IMR-90 (cell line): ENCODE measurements at regions not wholly inside any gene's neighbourhood (a gene's known extent, or its start where the extent isn't known, plus 50 kb on each side); places are given as distances from the start of the nearest gene placed in this dataset.

ENCODE experiments used
- ATAC-seq: fragments of 200-7000 bp; cut with Tn5 transposase; 2 replicates; pipeline ENCODE4 v1.9.1; 2020; ENCODE audit warnings: low read depth, mild to moderate bottlenecking, moderate library complexity
- BruUV-seq: library from RNA; stranded (reverse); fragments of 400-500 nt; replicated peaks from 2 replicates; lab custom pipeline; 2021; lab: Mats Ljungman, UMichigan
- CTCF ChIA-PET: fragments of 300-600 bp; formaldehyde crosslinking; extraction: SDS; loops from one replicate; lab custom pipeline; 2021; ENCODE audit warnings: antibody characterized with exemption; lab: Yijun Ruan, JAX
- POLR2A ChIA-PET: fragments of 300-600 bp; sonication (Branson Sonifier 250); formaldehyde crosslinking; loops from one replicate; lab custom pipeline; 2022; ENCODE audit warnings: antibody characterized with exemption; ENCODE audit not compliant: unreplicated experiment; lab: Charles Lee
- DNase-seq: peaks from one replicate; pipeline ENCODE4 v3.0.0; 2013
- H2AFZ ChIP-seq: replicated peaks from 2 replicates; pipeline ENCODE3; 2013; ENCODE audit warnings: low read length, mild to moderate bottlenecking; ENCODE audit not compliant: poor library complexity
- H2AK5ac ChIP-seq: 2 replicates; pipeline ENCODE4 v1.6.1; 2013; ENCODE audit warnings: low read depth, low read length, inconsistent platforms
- H2AK9ac ChIP-seq: replicated peaks from 2 replicates; pipeline ENCODE3; 2013; ENCODE audit warnings: mild to moderate bottlenecking, low read depth, low read length, moderate library complexity; ENCODE audit not compliant: poor library complexity
- H2BK120ac ChIP-seq: 2 replicates; pipeline ENCODE4 v1.6.1; 2013; ENCODE audit warnings: low read depth, low read length, inconsistent platforms
- H2BK15ac ChIP-seq: 3 replicates; pipeline ENCODE4 v1.6.1; 2013; ENCODE audit warnings: low read depth, low read length, inconsistent platforms
- H2BK20ac ChIP-seq: 2 replicates; pipeline ENCODE4 v1.6.1; 2013; ENCODE audit warnings: low read depth, mild to moderate bottlenecking, inconsistent platforms, low read length, moderate library complexity
- H2BK5ac ChIP-seq: 2 replicates; pipeline ENCODE4 v1.6.1; 2013; ENCODE audit warnings: mild to moderate bottlenecking, low read depth, low read length, inconsistent platforms; ENCODE audit not compliant: poor library complexity, severe bottlenecking
- H3K14ac ChIP-seq: replicated peaks from 2 replicates; pipeline ENCODE4 v1.6.1; 2013; ENCODE audit warnings: low read depth, low read length, inconsistent platforms
- H3K18ac ChIP-seq: 2 replicates; pipeline ENCODE4 v1.6.1; 2013; ENCODE audit warnings: low read depth, low read length, control low read depth
- H3K23ac ChIP-seq: 2 replicates; pipeline ENCODE4 v1.6.1; 2013; ENCODE audit warnings: low read depth, low read length, inconsistent platforms
- H3K27ac ChIP-seq: 2 replicates; pipeline ENCODE4 v1.5.1; 2013; ENCODE audit warnings: mild to moderate bottlenecking, control low read depth, low read length; ENCODE audit not compliant: insufficient read depth
- H3K27me3 ChIP-seq: 2 replicates; pipeline ENCODE4 v1.6.1; 2013; ENCODE audit warnings: low read length; ENCODE audit not compliant: control insufficient read depth, insufficient read depth
- H3K36me3 ChIP-seq: 2 replicates; pipeline ENCODE4 v1.6.1; 2013; ENCODE audit warnings: low read length, mixed read lengths; ENCODE audit not compliant: control insufficient read depth, insufficient read depth
- H3K4ac ChIP-seq: 2 replicates; pipeline ENCODE4 v1.6.1; 2013; ENCODE audit warnings: low read depth, low read length, inconsistent platforms
- H3K4me1 ChIP-seq: 2 replicates; pipeline ENCODE4 v1.6.1; 2013; ENCODE audit warnings: low read length, mixed read lengths; ENCODE audit not compliant: control insufficient read depth, insufficient read depth
- H3K4me2 ChIP-seq: 2 replicates; pipeline ENCODE4 v1.6.1; 2013; ENCODE audit warnings: low read depth, mild to moderate bottlenecking, control low read depth, low read length, moderate library complexity
- H3K4me3 ChIP-seq: 2 replicates; pipeline ENCODE4 v1.5.1; 2013; ENCODE audit warnings: low read depth, mild to moderate bottlenecking, control low read depth, low read length, moderate library complexity; ENCODE audit not compliant: insufficient read depth
- H3K56ac ChIP-seq: 2 replicates; pipeline ENCODE4 v1.6.1; 2013; ENCODE audit warnings: low read length, inconsistent platforms; ENCODE audit not compliant: insufficient read depth; ENCODE audit errors: extremely low read depth
- H3K79me1 ChIP-seq, 2 experiments: 2 replicates each; pipeline ENCODE4 v1.6.1; 2013; ENCODE audit warnings: low read length in 2 of 2, inconsistent platforms in 1 of 2, low read depth in 1 of 2
- H3K9ac ChIP-seq: 2 replicates; pipeline ENCODE4 v1.6.1; 2013; ENCODE audit warnings: low read depth, low read length, control low read depth
- H3K9me1 ChIP-seq: 2 replicates; pipeline ENCODE4 v1.6.1; 2013; ENCODE audit warnings: low read length, inconsistent platforms; ENCODE audit not compliant: insufficient read depth
- H3K9me3 ChIP-seq: 2 replicates; pipeline ENCODE4 v1.6.1; 2013; ENCODE audit warnings: low read length; ENCODE audit not compliant: control insufficient read depth, insufficient read depth
- H4K20me1 ChIP-seq: 2 replicates; pipeline ENCODE4 v1.6.1; 2013; ENCODE audit warnings: low read length, inconsistent platforms; ENCODE audit not compliant: insufficient read depth
- H4K5ac ChIP-seq: 2 replicates; pipeline ENCODE4 v1.6.1; 2013; ENCODE audit warnings: mild to moderate bottlenecking, low read depth, low read length, control low read depth
- H4K8ac ChIP-seq, 2 experiments: 2 replicates each; pipeline ENCODE4 v1.6.1; 2013; ENCODE audit warnings: low read depth in 2 of 2, low read length in 2 of 2, control low read depth in 1 of 2, inconsistent platforms in 1 of 2
- H4K91ac ChIP-seq: 2 replicates; pipeline ENCODE4 v1.6.1; 2013; ENCODE audit warnings: low read depth, low read length, inconsistent platforms; ENCODE audit not compliant: insufficient read depth
- BHLHE40 ChIP-seq: fragments of 150-350 bp; IDR thresholded peaks from 2 replicates; pipeline ENCODE4 v1.6.1; 2016; ENCODE audit warnings: mild to moderate bottlenecking, low read depth, low read length
- CEBPB ChIP-seq: IDR thresholded peaks from 2 replicates; pipeline ENCODE4 v1.6.1; 2012; ENCODE audit warnings: low read depth, low read length, improper control_type of control experiment
- CHD1 ChIP-seq: IDR thresholded peaks from 2 replicates; pipeline ENCODE4 v1.6.1; 2012; ENCODE audit warnings: low read depth, low read length, improper control_type of control experiment
- FOS ChIP-seq: fragments of 150-350 bp; IDR thresholded peaks from 2 replicates; pipeline ENCODE4 v1.6.1; 2016; ENCODE audit warnings: low read depth, low read length
- MAFK ChIP-seq: IDR thresholded peaks from 2 replicates; pipeline ENCODE4 v1.6.1; 2012; ENCODE audit warnings: low read depth, low read length, improper control_type of control experiment
- POLR2A ChIP-seq: IDR thresholded peaks from 2 replicates; pipeline ENCODE4 v1.6.1; 2012; ENCODE audit warnings: mild to moderate bottlenecking, low read depth, low read length
- RAD21 ChIP-seq: IDR thresholded peaks from 2 replicates; pipeline ENCODE4 v1.6.1; 2012; ENCODE audit warnings: low read length, improper control_type of control experiment
- RCOR1 ChIP-seq: IDR thresholded peaks from 2 replicates; pipeline ENCODE4 v1.6.1; 2012; ENCODE audit warnings: mild to moderate bottlenecking, low read length, improper control_type of control experiment; ENCODE audit not compliant: insufficient replicate concordance
- RFX5 ChIP-seq: IDR thresholded peaks from 2 replicates; pipeline ENCODE4 v1.8.0; 2012; ENCODE audit warnings: low read depth, mild to moderate bottlenecking, low read length, moderate library complexity
- SMC3 ChIP-seq: fragments of 150-350 bp; IDR thresholded peaks from 2 replicates; pipeline ENCODE4 v1.6.1; 2016; ENCODE audit warnings: low read depth, mild to moderate bottlenecking, antibody characterized with exemption, low read length, moderate library complexity
- WGBS, 2 experiments: methylation state at CpG; one replicate each; pipeline versions ENCODE4 v1.1.5 to v1.1.7; 2013; ENCODE audit warnings: missing lambda C conversion rate in 2 of 2; ENCODE audit not compliant: insufficient read length in 1 of 2; ENCODE audit errors: extremely low coverage in 2 of 2; 5-methylcytosine and 5-hydroxymethylcytosine counted together
- dilution Hi-C: fragments of 300-500 bp; cut with HindIII; formaldehyde crosslinking; loops from one replicate; pipeline ENCODE4 v1.14.3; 2018; ENCODE audit warnings: low sequenced_read_pairs; ENCODE audit not compliant: unreplicated experiment
- in situ Hi-C: fragments of 300-500 bp; cut with MboI; formaldehyde crosslinking; loops from 3 replicates; pipeline ENCODE4 v1.14.3; 2019; ENCODE audit warnings: low sequenced_read_pairs, inconsistent platforms, mixed read lengths
- intact Hi-C: fragments of 100-400 bp; cut with micrococcal nuclease; formaldehyde crosslinking; loops from 2 replicates; pipeline ENCODE4 v1.10.0; 2022
- TF ChIP-seq, protein P1 (sequence below): fragments of 150-350 bp; IDR thresholded peaks from 2 replicates; pipeline ENCODE4 v1.6.1; 2017; ENCODE audit warnings: mild to moderate bottlenecking, antibody characterized with exemption, low read length, low read depth
- TF ChIP-seq, protein P2 (sequence below): conservative IDR thresholded peaks from 2 replicates; pipeline ENCODE4 v1.5.1; 2012; ENCODE audit warnings: mild to moderate bottlenecking, low read depth, low read length, improper control_type of control experiment
- TF ChIP-seq, protein P3 (sequence below): fragments of 150-350 bp; IDR thresholded peaks from 2 replicates; pipeline ENCODE4 v1.6.1; 2016; ENCODE audit warnings: low read depth, mild to moderate bottlenecking, low read length, moderate library complexity, borderline replicate concordance

DNA sequence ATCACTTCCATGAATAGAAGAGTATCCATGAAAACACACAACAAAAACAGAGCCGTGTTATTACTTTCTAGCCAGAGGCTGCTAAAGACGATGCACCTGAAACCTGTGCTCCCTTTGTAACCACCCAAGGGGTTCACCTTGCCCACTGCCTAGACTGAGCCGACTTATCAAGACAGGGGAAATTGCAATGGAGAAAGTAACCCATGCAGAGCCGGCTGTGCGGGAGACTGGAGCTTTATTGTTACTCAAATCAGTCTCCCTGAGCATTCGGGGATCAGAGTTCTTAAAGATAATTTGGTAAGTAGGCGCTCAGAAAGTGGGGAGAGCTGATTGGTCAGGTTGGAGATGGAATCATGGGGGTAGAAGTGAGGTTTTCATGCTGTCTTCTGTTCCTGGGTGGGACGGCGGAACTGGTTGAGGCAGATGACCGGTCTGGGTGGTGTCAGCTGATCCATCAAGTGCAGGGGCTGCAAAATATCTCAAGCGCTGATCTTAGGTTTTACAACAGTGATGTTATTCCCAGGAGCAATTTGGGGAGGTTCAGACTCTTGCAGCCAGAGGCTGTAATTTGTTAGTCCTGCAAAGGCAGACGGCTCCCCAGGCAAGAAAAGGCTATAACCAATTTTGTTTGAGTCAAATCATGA is 366.6 kb downstream of the PREX1 start:
- Histone ChIP-seq H3K36me3 (no peaks in the 10 kb centered on the region), H3K79me1 (no peaks in the 10 kb centered on the region), H3K27ac (no peak overlapping the region), H3K23ac (no peak overlapping the region), H3K14ac (no peak overlapping the region), H3K9ac (no peak overlapping the region), H2AK9ac (no peak overlapping the region), H2AK5ac (no peak overlapping the region), H2BK120ac (no peak overlapping the region), H3K4ac (no peak overlapping the region), H4K5ac (no peak overlapping the region), H3K56ac (no peak overlapping the region), H3K4me1 (no peaks in the 10 kb centered on the region), H4K91ac (no peak overlapping the region), H3K4me2 (no peak overlapping the region), H2BK15ac (no peak overlapping the region), H3K4me3 (no peak overlapping the region), H4K20me1 (no peaks in the 10 kb centered on the region), H2BK5ac (no peak overlapping the region), H3K27me3 (peaks cover 3% of the 10 kb centered on the region; the same call in 1 of the 2 replicates), H4K8ac (no peak overlapping the region), H3K18ac (no peak overlapping the region), H2BK20ac (no peak overlapping the region), H3K9me1 (no peaks in the 10 kb centered on the region), H2AFZ (no peak overlapping the region), H3K9me3 (no peaks in the 10 kb centered on the region)
- WGBS, 2 experiments: 10% methylated on average over 7 of the region's 12 CpGs; no CpG with 5 or more reads in 1 of the 2 experiments
- intact Hi-C loops (no loop called here), in situ Hi-C loops (no loop called here), dilution Hi-C loops (no loop called here)
- BruUV-seq: no TSS peak
- ATAC-seq: no peak
- ChIA-PET POLR2A (no interaction called here), CTCF (no interaction called here)
- TF ChIP-seq BHLHE40: no peak
- no peak for TF ChIP-seq CEBPB
- no peak for TF ChIP-seq FOS
- TF ChIP-seq RFX5: no peak
- no peak for TF ChIP-seq RCOR1
- TF ChIP-seq, protein P1, sequence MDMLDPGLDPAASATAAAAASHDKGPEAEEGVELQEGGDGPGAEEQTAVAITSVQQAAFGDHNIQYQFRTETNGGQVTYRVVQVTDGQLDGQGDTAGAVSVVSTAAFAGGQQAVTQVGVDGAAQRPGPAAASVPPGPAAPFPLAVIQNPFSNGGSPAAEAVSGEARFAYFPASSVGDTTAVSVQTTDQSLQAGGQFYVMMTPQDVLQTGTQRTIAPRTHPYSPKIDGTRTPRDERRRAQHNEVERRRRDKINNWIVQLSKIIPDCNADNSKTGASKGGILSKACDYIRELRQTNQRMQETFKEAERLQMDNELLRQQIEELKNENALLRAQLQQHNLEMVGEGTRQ: no peak
- no peak for TF ChIP-seq POLR2A
- TF ChIP-seq, protein P2, sequence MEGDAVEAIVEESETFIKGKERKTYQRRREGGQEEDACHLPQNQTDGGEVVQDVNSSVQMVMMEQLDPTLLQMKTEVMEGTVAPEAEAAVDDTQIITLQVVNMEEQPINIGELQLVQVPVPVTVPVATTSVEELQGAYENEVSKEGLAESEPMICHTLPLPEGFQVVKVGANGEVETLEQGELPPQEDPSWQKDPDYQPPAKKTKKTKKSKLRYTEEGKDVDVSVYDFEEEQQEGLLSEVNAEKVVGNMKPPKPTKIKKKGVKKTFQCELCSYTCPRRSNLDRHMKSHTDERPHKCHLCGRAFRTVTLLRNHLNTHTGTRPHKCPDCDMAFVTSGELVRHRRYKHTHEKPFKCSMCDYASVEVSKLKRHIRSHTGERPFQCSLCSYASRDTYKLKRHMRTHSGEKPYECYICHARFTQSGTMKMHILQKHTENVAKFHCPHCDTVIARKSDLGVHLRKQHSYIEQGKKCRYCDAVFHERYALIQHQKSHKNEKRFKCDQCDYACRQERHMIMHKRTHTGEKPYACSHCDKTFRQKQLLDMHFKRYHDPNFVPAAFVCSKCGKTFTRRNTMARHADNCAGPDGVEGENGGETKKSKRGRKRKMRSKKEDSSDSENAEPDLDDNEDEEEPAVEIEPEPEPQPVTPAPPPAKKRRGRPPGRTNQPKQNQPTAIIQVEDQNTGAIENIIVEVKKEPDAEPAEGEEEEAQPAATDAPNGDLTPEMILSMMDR: no peak
- no peak for TF ChIP-seq MAFK
- no peak for TF ChIP-seq SMC3
- TF ChIP-seq CHD1: no peak
- TF ChIP-seq RAD21: no peak
- TF ChIP-seq, protein P3, sequence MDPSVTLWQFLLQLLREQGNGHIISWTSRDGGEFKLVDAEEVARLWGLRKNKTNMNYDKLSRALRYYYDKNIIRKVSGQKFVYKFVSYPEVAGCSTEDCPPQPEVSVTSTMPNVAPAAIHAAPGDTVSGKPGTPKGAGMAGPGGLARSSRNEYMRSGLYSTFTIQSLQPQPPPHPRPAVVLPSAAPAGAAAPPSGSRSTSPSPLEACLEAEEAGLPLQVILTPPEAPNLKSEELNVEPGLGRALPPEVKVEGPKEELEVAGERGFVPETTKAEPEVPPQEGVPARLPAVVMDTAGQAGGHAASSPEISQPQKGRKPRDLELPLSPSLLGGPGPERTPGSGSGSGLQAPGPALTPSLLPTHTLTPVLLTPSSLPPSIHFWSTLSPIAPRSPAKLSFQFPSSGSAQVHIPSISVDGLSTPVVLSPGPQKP: no peak
- DNase-seq: no peak
